Heart right ventricle (tissue), 16 donors: ENCODE measurements at regions not wholly inside any gene's neighbourhood (a gene's known extent, or its start where the extent isn't known, plus 50 kb on each side); places are given as distances from the start of the nearest gene placed in this dataset.

ENCODE experiments used
- ATAC-seq, 8 donors: fragments of 200-7000 bp; cut with Tn5 transposase; one replicate each; pipeline ENCODE4 v1.9.1; 2020; ENCODE audit warnings: mild to moderate bottlenecking in 8 of 8, moderate library complexity in 8 of 8, moderate number of reproducible peaks in 1 of 8
- DNase-seq, 2 donors: peaks; one replicate each; pipeline ENCODE4 v3.0.0-alpha.2; 2020
- H3K27ac ChIP-seq, 10 donors: fragments of 200-600 bp; sonication (generic) in 2 of 10; one replicate each; pipeline versions ENCODE4 v1.5.0 to v1.8.0; 2020 to 2022; ENCODE audit warnings: mild to moderate bottlenecking in 3 of 10
- H3K27me3 ChIP-seq, 7 donors: fragments of 200-600 bp; one replicate each; pipeline ENCODE4 v1.8.0; 2021 to 2022; ENCODE audit warnings: mild to moderate bottlenecking in 2 of 7
- H3K36me3 ChIP-seq, 9 donors: fragments of 200-600 bp; sonication (generic) in 1 of 9; one replicate each; pipeline versions ENCODE4 v1.5.0 to v1.8.0; 2020 to 2022; ENCODE audit warnings: mild to moderate bottlenecking in 2 of 9
- H3K4me1 ChIP-seq, 9 donors: fragments of 200-600 bp; sonication (generic) in 1 of 9; one replicate each; pipeline versions ENCODE4 v1.5.0 to v1.8.0; 2020 to 2022; ENCODE audit warnings: mild to moderate bottlenecking in 4 of 9
- H3K4me3 ChIP-seq, 10 donors: fragments of 200-600 bp; sonication (generic) in 2 of 10; one replicate each; pipeline versions ENCODE4 v1.5.0 to v1.8.0; 2020 to 2022; ENCODE audit warnings: mild to moderate bottlenecking in 7 of 10, moderate library complexity in 2 of 10
- H3K9me3 ChIP-seq, 11 donors: fragments of 200-600 bp in 10 of 11; sonication (generic) in 2 of 11; one replicate each; pipeline versions ENCODE4 v1.5.0 to v1.8.0; 2013 to 2022; ENCODE audit warnings: mild to moderate bottlenecking in 2 of 11, control low read depth in 1 of 11, moderate library complexity in 1 of 11
- CTCF ChIP-seq, 9 donors: fragments of 200-600 bp; sonication (generic) in 2 of 9; IDR thresholded peaks; one replicate each; pipeline versions ENCODE4 v1.5.0 to v1.8.0; 2021 to 2022; ENCODE audit warnings: antibody characterized with exemption in 9 of 9, mild to moderate bottlenecking in 5 of 9, moderate library complexity in 1 of 9
- WGBS, 2 donors: extraction: QIAGEN DNeasy Blood & Tissue Kit; methylation state at CpG; one replicate each; pipeline ENCODE4 v1.1.7; 2013; ENCODE audit warnings: inconsistent platforms in 1 of 2; 5-methylcytosine and 5-hydroxymethylcytosine counted together
- intact Hi-C, 10 donors: fragments of 100-400 bp; cut with DNase I; formaldehyde crosslinking; loops; one replicate each; pipeline versions ENCODE4 v1.11.1 to v1.14.2; 2022
- donor health status: Arrhythmogenic right ventricular cardiomyopathy.
- donor health status: ischemic (EF 13 %, LVEDD 7.1; RV severe dilation, severe dysfunction).
- donor health status: healthy with polysubstance abuse.
- donor health status: DM: no; HTN: yes; CAD: no.
- donor health status: DM: no; HTN: no; CAD: no.
- donor health status: ischemic (EF 25% LVEDD 6.9; RV normal size, moderate dysfunction).
- donor health status: ischemic (EF 25% LVEDD 5.7; RV mildly dilated, moderate dysfunction).
- donor health status: healthy.
- donor health status: DM: yes; HTN: yes; CAD: no.
- donor health status: Ischemic cardiomyopathy.
- donor health status: ischemic (EF 35%, LVEDD 5.7; RV mildly dilated, moderate dysfunction).
- donor health status: nonischemic (EF 11% LVEDD 7.7; RV severe dilation, severe dysfunction).
- donor health status: DM: yes; HTN: yes; CAD: no.
- donor health status: PGD.
- donor health status: ischemic (EF 29% LVEDD 5.4; RV normal size, mild dysfunction).
- donor health status: nonischemic (EF 23%, LVEDD 6.1; RV moderate dilation, normal function).

- WGBS, 2 donors: 24 to 30% methylated on average over 4 of the region's 4 CpGs
- no peaks in the 10 kb centered on the region for H3K27me3 ChIP-seq
Observed at GRCh38 chr11:87493516-87493915, 455.8 kb downstream of the TMEM135 start.

GRCh38 chr11:87491381-87491780 lies 453.6 kb downstream of the TMEM135 start:
- TF ChIP-seq CTCF (IDR thresholded peaks at IDR 0.05): no peak
- DNase-seq: no peak
- Histone ChIP-seq H3K27ac (no peak overlapping the region), H3K4me3 (no peak overlapping the region), H3K4me1 (no peaks in the 10 kb centered on the region), H3K36me3 (no peaks in the 10 kb centered on the region), H3K9me3 (no peaks in the 10 kb centered on the region), H3K27me3 (peaks cover 0 to 1% (median 0%) of the 10 kb centered on the region in 7 donors)
- intact Hi-C loops: loop anchor here in 1 of 10 donors (10.0 kb wide), 1 partner anchor 1063 kb away; no protein-coding TSS in a partner anchor
- ATAC-seq: no peak
- 76% methylated on average over 3 of the region's 3 CpGs for WGBS, 2 donors

More at GRCh38 chr11:87493516-87493915, 455.8 kb downstream of the TMEM135 start:
- no peaks in the 10 kb centered on the region for H3K4me1 ChIP-seq
- intact Hi-C loops: loop anchor here in 1 of 10 donors (10.0 kb wide), 1 partner anchor 1061 kb away; no protein-coding TSS in a partner anchor
- ATAC-seq: no peak
- TF ChIP-seq CTCF (IDR thresholded peaks at IDR 0.05): no peak
- no peak overlapping the region for H3K4me3 ChIP-seq
- H3K27ac ChIP-seq: no peak overlapping the region
- H3K36me3 ChIP-seq: no peaks in the 10 kb centered on the region
- H3K9me3 ChIP-seq: no peaks in the 10 kb centered on the region
- DNase-seq: no peak

GRCh38 chr11:87490671-87491070 lies 452.9 kb downstream of the TMEM135 start:
- Histone ChIP-seq H3K36me3 (no peaks in the 10 kb centered on the region), H3K27ac (no peak overlapping the region), H3K27me3 (peaks cover 0 to 8% (median 0%) of the 10 kb centered on the region in 7 donors), H3K4me1 (no peaks in the 10 kb centered on the region), H3K4me3 (no peak overlapping the region), H3K9me3 (no peaks in the 10 kb centered on the region)
- no peak for DNase-seq
- no peak for ATAC-seq
- no peak for TF ChIP-seq CTCF (IDR thresholded peaks at IDR 0.05)
- intact Hi-C loops: loop anchor here in 1 of 10 donors (10.0 kb wide), 1 partner anchor 1064 kb away; no protein-coding TSS in a partner anchor

- WGBS, 2 donors: 94 to 95% methylated on average over 3 of the region's 3 CpGs
- no peak for ATAC-seq
Observed at GRCh38 chr11:87484566-87484965, 446.8 kb downstream of the TMEM135 start.

More at GRCh38 chr11:87484566-87484965, 446.8 kb downstream of the TMEM135 start:
- no peak for TF ChIP-seq CTCF (IDR thresholded peaks at IDR 0.05)
- intact Hi-C loops: no loop called here
- Histone ChIP-seq H3K36me3 (no peaks in the 10 kb centered on the region), H3K27ac (no peak overlapping the region), H3K27me3 (peaks cover 0 to 10% (median 0%) of the 10 kb centered on the region in 7 donors), H3K4me1 (no peaks in the 10 kb centered on the region), H3K9me3 (no peaks in the 10 kb centered on the region), H3K4me3 (no peak overlapping the region)
- DNase-seq: no peak
